T-helper 1 cell treated with Interleukin-12 subunit alpha and Interleukin-12 subunit beta and Interleukin-4 antibody, amounts not matched to agents 30 μg/mL and 1 μg/mL, for 36 hours (primary cell): ENCODE measurements at regions not wholly inside any gene's neighbourhood (a gene's known extent, or its start where the extent isn't known, plus 50 kb on each side); places are given as distances from the start of the nearest gene placed in this dataset.

Experiments
- H3K27ac Mint-ChIP-seq: one replicate; pipeline ENCODE4 v1.8.0; 2021; ENCODE audit warnings: mild to moderate bottlenecking, mixed read lengths
- H3K27me3 Mint-ChIP-seq: one replicate; pipeline ENCODE4 v1.8.0; 2021; ENCODE audit warnings: low read depth, mixed read lengths
- H3K36me3 Mint-ChIP-seq: one replicate; pipeline ENCODE4 v1.8.0; 2021; ENCODE audit warnings: low read depth, mixed read lengths
- H3K4me1 Mint-ChIP-seq: one replicate; pipeline ENCODE4 v1.8.0; 2021; ENCODE audit warnings: low read depth, mixed read lengths
- H3K4me3 Mint-ChIP-seq: one replicate; pipeline ENCODE4 v1.8.0; 2021; ENCODE audit warnings: mild to moderate bottlenecking, moderate library complexity, mixed read lengths
- H3K9me3 Mint-ChIP-seq: one replicate; pipeline ENCODE4 v1.8.0; 2021; ENCODE audit warnings: mixed read lengths

DNA sequence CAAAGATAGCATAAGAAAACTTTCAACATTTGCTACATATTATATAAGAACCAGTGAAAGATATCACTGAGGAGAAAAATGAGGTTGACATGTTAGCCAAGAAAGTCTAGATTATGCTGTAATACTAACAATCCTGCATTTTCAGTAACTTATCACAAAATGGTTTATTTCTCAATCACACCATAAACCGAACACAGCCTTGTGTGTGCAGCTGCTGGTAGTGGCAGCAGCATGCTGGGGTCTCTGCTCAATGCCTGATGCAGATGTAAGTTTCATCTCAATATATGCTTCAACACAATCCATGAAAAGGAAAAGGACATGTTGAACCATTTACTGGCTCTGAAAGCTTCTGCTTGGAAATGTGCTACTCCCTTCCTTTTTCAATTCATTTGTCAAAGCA lies 376.3 kb downstream of the GPD2 start:
- H3K4me1 Mint-ChIP-seq, result no peaks in the 10 kb centered on the region

DNA sequence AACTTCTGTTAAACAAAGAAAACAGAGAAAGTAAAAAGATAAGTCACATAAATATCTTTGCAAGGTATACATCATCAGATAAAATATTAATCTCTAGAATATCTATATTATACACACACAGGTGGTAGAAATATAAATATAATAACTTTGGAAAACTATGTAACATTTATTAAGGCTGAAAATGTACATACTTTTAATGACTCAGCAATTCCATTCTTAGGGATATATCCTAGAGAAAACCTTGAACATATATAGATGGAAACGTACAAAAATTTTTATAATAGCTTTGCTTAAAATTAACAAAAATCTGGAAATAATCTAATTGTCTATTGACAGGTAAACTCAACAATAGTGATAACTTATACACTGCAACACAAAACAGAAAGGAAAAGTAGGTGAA lies 381.3 kb downstream of the GPD2 start:
- H3K27me3 Mint-ChIP-seq, result no peaks in the 10 kb centered on the region
- no peaks in the 10 kb centered on the region for H3K36me3 Mint-ChIP-seq
- peaks cover 4% of the 10 kb centered on the region for H3K4me1 Mint-ChIP-seq
- H3K4me3 Mint-ChIP-seq, result no peak overlapping the region
- no peak overlapping the region for H3K27ac Mint-ChIP-seq
- no peaks in the 10 kb centered on the region for H3K9me3 Mint-ChIP-seq

More for the DNA sequence above, 376.3 kb downstream of the GPD2 start:
- H3K4me3 Mint-ChIP-seq, result no peak overlapping the region
- no peak overlapping the region for H3K27ac Mint-ChIP-seq
- no peaks in the 10 kb centered on the region for H3K9me3 Mint-ChIP-seq
- no peaks in the 10 kb centered on the region for H3K27me3 Mint-ChIP-seq
- H3K36me3 Mint-ChIP-seq, result no peaks in the 10 kb centered on the region

DNA sequence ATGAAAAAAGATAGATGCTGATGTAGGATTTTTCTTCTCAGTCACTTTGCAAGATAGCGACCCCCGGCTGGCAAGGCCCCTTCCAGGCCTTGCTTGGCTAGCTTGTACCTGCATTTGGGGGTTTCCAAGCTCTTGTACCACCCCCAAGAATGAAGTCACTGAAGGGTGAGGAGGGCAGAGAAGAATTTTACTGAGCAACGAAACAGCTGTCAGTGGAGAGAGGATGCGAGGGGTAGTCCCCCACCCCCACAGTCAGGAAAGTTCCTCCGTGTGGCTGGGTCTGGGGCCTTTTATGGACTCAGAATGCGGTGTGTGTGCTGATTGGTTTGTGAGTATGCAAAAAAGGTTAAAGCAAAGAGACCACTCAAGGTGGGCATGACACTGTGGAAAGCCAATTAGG lies 382.0 kb downstream of the GPD2 start:
- no peak overlapping the region for H3K4me3 Mint-ChIP-seq
- no peaks in the 10 kb centered on the region for H3K27me3 Mint-ChIP-seq
- no peaks in the 10 kb centered on the region for H3K9me3 Mint-ChIP-seq
- H3K4me1 Mint-ChIP-seq, result peaks cover 4% of the 10 kb centered on the region
- H3K36me3 Mint-ChIP-seq, result no peaks in the 10 kb centered on the region
- H3K27ac Mint-ChIP-seq, result no peak overlapping the region

DNA sequence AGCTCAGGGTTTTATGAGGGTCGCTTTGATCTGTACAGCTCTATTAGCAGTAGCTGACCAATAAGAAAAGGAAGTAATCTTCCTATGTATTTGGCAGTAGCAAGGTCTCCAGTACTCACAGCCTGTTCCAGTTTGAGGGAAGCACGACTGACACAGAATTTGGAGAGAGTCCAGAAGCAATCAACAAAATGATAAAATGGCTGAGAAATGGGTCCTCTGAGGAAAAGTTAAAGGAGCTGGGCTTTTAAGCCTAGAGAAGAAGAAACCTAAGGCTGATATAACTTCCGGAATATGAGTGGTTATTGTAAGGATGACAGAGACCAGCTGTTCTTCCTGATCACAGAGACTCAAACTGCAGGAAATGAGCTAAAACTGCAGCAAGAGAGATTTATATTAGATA lies 382.8 kb downstream of the GPD2 start:
- peaks cover 4% of the 10 kb centered on the region for H3K4me1 Mint-ChIP-seq
- no peaks in the 10 kb centered on the region for H3K9me3 Mint-ChIP-seq
- no peaks in the 10 kb centered on the region for H3K36me3 Mint-ChIP-seq
- H3K27me3 Mint-ChIP-seq, result no peaks in the 10 kb centered on the region
- no peak overlapping the region for H3K4me3 Mint-ChIP-seq
- H3K27ac Mint-ChIP-seq, result no peak overlapping the region

DNA sequence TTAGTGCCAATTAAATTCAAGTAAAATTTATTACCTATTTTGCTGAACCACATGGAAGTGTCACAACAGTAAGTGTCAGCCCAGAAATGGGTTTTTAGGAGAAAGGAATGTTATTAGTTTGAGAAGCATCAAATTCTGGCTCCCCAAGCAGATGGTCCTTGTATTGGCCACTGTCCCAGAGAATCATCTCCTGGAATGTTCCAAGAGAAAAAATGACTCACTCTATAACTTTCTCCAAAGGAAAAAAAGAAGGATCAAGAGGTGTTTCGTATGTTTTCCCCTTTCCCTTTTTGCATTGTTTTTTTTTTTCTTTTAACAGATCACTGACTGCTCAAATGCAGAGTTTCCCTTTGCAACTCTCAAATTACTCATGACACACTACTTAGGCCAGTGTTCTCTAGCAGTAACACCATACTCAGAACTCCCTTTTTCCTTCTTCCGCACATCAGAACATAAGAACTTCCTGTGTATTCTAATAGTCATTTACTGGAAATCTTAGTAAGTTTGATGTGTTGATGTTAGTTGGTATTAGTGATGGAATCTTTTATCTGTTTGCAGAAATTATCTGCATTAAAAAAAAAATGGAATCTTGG lies 390.3 kb downstream of the GPD2 start:
- H3K36me3 Mint-ChIP-seq, result no peaks in the 10 kb centered on the region
- peaks cover 3% of the 10 kb centered on the region for H3K9me3 Mint-ChIP-seq
- no peak overlapping the region for H3K4me3 Mint-ChIP-seq
- no peaks in the 10 kb centered on the region for H3K27me3 Mint-ChIP-seq
- H3K27ac Mint-ChIP-seq, result no peak overlapping the region
- no peaks in the 10 kb centered on the region for H3K4me1 Mint-ChIP-seq

DNA sequence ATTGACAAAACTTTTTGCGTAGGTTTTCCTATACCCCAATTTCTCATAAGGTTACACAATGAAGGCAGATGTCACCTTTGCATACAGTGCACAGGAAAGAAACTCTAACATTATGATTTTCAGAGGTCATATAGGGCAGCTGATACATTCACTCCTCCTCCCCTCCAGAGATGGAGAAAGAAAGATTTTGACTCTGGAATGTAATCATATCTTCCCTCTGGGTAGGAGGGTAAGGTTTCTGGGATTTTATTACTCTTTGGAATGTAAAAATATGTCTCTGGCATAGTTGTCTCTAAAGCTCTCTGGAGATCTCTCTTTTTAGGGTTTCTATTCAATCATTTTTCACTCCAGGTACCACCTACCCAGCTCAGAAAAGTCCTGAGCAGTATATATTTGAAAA lies 398.3 kb downstream of the GPD2 start:
- Mint-ChIP-seq H3K36me3 (no peaks in the 10 kb centered on the region), H3K9me3 (no peaks in the 10 kb centered on the region), H3K4me1 (no peaks in the 10 kb centered on the region), H3K4me3 (no peak overlapping the region), H3K27me3 (peaks cover 5% of the 10 kb centered on the region), H3K27ac (no peak overlapping the region)

DNA sequence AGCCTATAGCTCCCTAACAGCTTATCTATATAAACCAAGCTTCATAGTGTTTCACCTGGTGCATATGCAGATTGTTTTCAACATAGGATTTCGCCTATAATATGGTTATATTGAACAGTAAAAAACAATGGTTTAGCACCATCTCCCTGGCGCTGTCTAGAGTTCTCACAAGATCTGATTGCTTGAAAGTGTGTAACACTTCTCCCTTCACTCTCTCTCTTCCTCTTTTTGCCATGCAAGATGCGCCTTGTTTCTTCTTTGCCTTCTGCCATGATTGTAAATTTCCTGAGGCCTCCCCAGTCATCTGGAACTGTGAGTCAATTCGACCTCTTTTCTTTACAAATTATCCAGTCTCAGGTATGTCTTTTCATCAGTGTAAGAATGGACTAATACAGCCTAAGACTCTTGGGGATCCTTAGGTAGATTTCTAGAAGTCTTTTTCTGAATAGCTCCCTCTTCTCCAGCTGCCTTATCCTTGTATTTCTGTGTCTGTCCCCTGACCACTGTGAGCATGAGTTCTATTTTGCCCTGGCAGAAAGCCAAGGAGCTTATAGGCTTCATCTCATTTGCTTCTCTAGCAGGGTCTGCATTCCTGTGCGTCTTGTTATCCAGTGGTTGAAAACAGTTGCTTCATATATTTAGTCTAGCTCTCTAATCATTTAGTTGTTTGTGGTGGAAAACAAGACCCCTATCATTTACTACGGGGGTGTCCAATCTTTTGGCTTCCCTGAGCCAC lies 401.6 kb downstream of the GPD2 start:
- Mint-ChIP-seq H3K36me3 (no peaks in the 10 kb centered on the region), H3K9me3 (no peaks in the 10 kb centered on the region), H3K27ac (no peak overlapping the region), H3K27me3 (peaks cover 8% of the 10 kb centered on the region), H3K4me1 (no peaks in the 10 kb centered on the region), H3K4me3 (no peak overlapping the region)

DNA sequence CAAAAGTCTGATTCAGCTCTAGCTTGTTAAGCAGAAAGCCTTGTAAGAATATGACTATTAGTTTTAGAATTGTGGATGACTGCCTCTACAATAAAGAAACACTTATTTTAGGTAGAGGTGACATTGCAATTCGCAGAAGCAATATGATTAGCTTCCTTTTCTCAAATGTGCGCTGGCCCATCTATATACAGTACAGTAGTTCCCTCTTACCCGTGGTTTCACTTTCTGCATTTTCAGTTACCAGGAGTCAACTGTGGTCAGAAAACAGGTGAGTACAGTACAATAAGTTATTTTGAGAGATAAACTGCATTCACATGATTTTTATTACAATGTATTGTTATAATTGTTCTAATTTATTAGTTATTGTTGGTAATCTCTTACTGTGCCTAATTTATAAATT lies 405.1 kb downstream of the GPD2 start:
- H3K27me3 Mint-ChIP-seq, result peaks cover 8% of the 10 kb centered on the region
- no peak overlapping the region for H3K4me3 Mint-ChIP-seq
- no peaks in the 10 kb centered on the region for H3K36me3 Mint-ChIP-seq
- no peaks in the 10 kb centered on the region for H3K9me3 Mint-ChIP-seq
- no peak overlapping the region for H3K27ac Mint-ChIP-seq
- no peaks in the 10 kb centered on the region for H3K4me1 Mint-ChIP-seq

DNA sequence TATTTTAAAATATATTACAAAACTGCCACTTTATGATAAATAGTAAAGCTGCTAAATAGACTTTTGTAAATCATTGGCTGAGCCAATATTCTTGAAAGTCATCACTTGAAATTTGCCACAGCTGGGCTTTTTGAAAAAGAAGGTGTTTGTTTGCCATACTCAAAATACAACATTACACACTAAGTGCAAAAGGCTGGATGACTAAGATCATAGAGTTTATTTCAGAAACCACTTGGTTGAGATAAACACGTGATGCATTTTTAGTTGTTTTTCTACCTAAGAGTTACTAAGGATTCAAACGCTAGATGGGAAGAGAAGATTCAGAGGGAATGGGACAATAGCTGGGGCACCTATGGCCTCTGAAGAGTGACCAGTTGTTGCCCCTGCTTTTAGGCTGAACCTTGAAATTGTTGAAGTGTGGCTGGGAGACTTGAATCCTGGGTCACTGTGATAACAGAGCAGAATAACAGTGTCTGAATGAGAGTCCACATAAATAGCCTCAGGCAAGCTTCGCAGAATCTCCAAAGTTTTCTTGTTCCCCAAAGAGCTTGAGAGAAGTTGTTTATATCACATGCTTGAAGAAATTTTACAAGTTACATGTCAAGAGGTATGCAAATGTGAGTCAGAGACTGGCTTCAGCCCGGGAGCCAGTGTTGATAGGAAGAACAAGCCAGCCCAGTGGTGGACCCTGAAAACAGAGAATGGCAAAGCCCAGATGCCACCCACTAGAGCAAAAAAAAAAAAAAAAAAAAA lies 409.8 kb downstream of the GPD2 start:
- H3K27me3 Mint-ChIP-seq, result peaks cover 3% of the 10 kb centered on the region
- no peaks in the 10 kb centered on the region for H3K4me1 Mint-ChIP-seq
- H3K4me3 Mint-ChIP-seq, result no peak overlapping the region
- no peaks in the 10 kb centered on the region for H3K9me3 Mint-ChIP-seq
- no peaks in the 10 kb centered on the region for H3K36me3 Mint-ChIP-seq
- no peak overlapping the region for H3K27ac Mint-ChIP-seq

DNA sequence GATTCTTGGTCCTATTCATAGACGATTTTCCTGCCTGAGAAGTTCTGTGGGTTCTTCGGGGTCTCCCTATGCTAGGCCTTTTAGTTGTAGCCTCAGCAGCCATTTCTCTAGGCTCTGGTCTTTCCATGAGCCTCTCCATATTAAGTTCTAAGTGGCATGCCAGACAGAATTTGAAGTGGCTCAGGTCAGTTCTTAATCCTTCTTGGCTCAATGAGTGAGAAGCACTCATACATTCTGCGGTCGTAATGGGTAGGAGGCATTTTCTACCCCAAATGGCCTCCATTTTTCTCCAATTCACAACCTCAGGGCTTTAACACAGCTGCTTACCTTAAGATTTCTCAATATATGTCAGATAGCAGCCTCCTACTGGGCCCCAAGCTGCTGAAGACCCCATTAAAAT lies 405.3 kb upstream of the GALNT5 start:
- H3K27me3 Mint-ChIP-seq, result no peaks in the 10 kb centered on the region
- H3K9me3 Mint-ChIP-seq, result no peaks in the 10 kb centered on the region
- H3K27ac Mint-ChIP-seq, result no peak overlapping the region
- H3K36me3 Mint-ChIP-seq, result no peaks in the 10 kb centered on the region
- H3K4me3 Mint-ChIP-seq, result no peak overlapping the region
- no peaks in the 10 kb centered on the region for H3K4me1 Mint-ChIP-seq

DNA sequence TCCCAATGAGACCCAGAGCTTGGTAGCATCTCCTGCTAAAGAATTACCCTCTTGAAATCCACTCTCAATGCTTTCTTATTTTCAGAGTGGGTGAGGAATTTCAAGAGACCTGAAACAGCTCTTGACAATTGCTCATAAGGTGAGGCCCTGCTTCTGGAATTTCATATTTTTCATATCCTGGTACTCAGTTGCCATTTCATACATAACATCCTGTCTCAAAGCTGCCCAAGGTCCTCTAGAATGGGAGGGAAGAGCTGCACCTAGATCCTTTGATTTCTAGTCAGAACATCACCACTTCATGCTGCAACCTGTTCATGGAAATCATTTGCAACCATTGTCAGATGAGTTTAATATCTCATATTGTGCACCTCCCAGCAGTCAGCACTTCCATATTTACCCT lies 404.8 kb upstream of the GALNT5 start:
- Mint-ChIP-seq H3K4me3 (no peak overlapping the region), H3K9me3 (no peaks in the 10 kb centered on the region), H3K36me3 (no peaks in the 10 kb centered on the region), H3K4me1 (no peaks in the 10 kb centered on the region), H3K27me3 (no peaks in the 10 kb centered on the region), H3K27ac (no peak overlapping the region)

DNA sequence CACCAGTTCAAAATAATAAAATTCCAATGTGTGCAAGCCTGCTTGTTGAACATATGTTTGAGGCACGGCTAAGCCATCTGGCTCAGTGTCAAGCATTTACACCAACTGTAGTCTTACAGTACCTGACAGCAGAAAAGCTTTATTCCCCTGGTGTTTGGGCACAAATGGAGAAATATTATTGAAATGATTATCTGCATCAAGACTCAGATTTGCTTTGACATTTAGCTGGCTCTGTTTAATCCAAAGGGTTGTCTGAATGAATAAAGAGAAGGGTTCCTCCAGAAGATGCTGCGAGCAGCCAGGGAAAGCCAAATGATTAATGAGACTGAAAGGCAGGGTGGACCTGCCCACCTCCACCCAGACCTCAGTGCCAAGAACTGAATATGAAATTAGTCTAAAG lies 393.2 kb upstream of the GALNT5 start:
- no peak overlapping the region for H3K27ac Mint-ChIP-seq

DNA sequence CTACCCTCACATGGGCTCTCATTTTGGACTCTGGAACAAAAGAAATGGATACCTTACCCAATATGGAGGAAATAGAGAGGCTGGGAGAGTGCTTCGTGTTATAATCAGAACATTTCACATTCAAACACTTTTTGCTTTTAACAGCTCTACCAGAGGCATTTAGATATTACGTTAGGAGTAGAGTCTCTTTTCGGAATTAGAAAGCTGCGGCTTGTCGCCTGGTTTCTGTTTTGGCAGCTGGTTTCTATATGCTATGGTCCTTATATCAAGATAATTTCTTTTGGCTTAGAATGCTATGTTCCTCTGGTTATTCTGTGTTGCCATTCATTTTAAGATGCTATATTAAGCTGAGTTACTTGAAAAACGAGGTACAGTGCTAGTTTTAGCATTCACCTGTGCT lies 392.8 kb upstream of the GALNT5 start:
- no peaks in the 10 kb centered on the region for H3K4me1 Mint-ChIP-seq
- H3K36me3 Mint-ChIP-seq, result no peaks in the 10 kb centered on the region
- H3K27ac Mint-ChIP-seq, result no peak overlapping the region
- no peak overlapping the region for H3K4me3 Mint-ChIP-seq
- H3K27me3 Mint-ChIP-seq, result peaks cover 3% of the 10 kb centered on the region
- H3K9me3 Mint-ChIP-seq, result no peaks in the 10 kb centered on the region

More for the DNA sequence above, 393.2 kb upstream of the GALNT5 start:
- H3K36me3 Mint-ChIP-seq, result no peaks in the 10 kb centered on the region
- H3K4me1 Mint-ChIP-seq, result no peaks in the 10 kb centered on the region
- no peak overlapping the region for H3K4me3 Mint-ChIP-seq
- H3K9me3 Mint-ChIP-seq, result no peaks in the 10 kb centered on the region
- peaks cover 3% of the 10 kb centered on the region for H3K27me3 Mint-ChIP-seq

DNA sequence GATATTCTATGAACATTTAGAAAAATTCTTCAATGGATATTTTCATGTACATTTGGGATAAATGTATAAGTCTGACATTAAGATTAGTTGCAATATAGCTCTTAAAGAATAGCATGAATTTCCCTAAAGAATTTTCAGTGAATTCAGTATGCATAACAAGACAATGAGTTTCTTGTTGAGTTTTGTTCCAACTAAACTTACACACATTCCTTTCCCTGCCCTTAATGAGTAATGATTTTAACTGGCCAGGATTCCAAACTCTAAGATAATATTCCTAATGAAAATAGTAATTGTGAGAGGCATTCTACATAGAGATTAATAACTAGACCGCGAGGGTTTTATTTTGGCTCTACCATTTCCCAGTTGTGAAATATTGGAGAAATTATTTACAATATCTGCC lies 390.3 kb upstream of the GALNT5 start:
- Mint-ChIP-seq H3K27me3 (peaks cover 6% of the 10 kb centered on the region), H3K4me3 (no peak overlapping the region), H3K9me3 (no peaks in the 10 kb centered on the region), H3K4me1 (no peaks in the 10 kb centered on the region), H3K27ac (no peak overlapping the region), H3K36me3 (no peaks in the 10 kb centered on the region)

DNA sequence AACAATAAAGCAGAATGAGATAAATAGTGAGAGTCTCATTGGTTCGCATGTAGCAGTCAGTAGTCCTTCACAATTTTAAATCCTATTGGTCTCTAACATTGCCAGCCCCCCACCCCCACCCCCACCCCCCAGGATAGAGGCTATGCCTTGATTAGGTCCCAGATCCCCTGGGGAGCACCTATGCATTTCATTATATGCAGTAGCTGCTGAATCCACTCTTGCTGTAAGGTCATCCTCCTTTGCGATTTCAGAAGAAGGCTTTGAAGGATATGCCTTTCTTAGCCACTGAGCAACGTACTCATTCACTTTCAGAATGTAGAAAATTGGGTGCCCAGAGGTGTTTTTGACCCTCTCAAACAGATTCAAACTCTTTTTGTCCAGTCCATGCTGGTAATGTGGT lies 382.8 kb upstream of the GALNT5 start:
- Mint-ChIP-seq H3K36me3 (no peaks in the 10 kb centered on the region), H3K4me1 (no peaks in the 10 kb centered on the region), H3K27me3 (peaks cover 13% of the 10 kb centered on the region), H3K9me3 (no peaks in the 10 kb centered on the region), H3K27ac (no peak overlapping the region), H3K4me3 (no peak overlapping the region)
